ENCODE measurements at regions not wholly inside any gene's neighbourhood (a gene's known extent, or its start where the extent isn't known, plus 50 kb on each side); places are given as distances from the start of the nearest gene placed in this dataset.

DNA sequence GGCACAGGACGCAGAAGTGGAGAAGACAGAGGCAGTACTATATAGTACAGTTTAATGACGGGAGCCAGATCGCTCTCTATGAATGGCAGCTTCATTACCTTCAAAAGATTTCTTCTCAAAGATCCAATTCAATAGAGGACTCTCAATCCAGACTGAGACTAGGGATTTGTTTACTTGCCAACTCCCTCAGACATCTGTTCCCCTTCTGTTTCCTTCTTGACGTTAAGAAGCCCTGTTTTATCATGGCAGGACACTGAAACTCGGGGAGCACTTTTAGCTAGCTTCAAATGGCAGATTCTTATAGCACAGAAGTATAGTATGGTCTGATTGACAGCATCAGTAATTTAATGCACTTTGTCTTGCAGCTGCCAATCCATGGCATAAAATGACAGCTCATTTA lies 747.3 kb upstream of the C9orf72 start:
- Histone ChIP-seq H3F3A (ENCODE audit: insufficient read depth, low read length) (no peaks in the 10 kb centered on the region), H3K4me2 (ENCODE audit: low read length) (no peak overlapping the region), H4K20me1 (ENCODE audit: insufficient read depth, low read length) (no peaks in the 10 kb centered on the region), H3K4me3 (ENCODE audit: low read depth, low read length, poor library complexity, severe bottlenecking) (no peak overlapping the region), H3K9me2 (ENCODE audit: low read depth, low read length) (no peaks in the 10 kb centered on the region), H3K36me3 (ENCODE audit: insufficient read depth, low read length) (no peaks in the 10 kb centered on the region), H3K79me2 (ENCODE audit: insufficient read depth, low read length) (no peaks in the 10 kb centered on the region), H2AFZ (ENCODE audit: low read length) (no peak overlapping the region), H3K4me1 (ENCODE audit: insufficient read depth, low read length, severe bottlenecking) (no peaks in the 10 kb centered on the region), H3K9ac (ENCODE audit: low read length) (no peak overlapping the region), H3K27ac (ENCODE audit: low read depth, low read length, poor library complexity, severe bottlenecking) (no peak overlapping the region), H3K9me3 (ENCODE audit: low read length) (no peaks in the 10 kb centered on the region), H3K27me3 (ENCODE audit: insufficient read depth, low read length) (no peaks in the 10 kb centered on the region)
- TF ChIP-seq, protein P1, sequence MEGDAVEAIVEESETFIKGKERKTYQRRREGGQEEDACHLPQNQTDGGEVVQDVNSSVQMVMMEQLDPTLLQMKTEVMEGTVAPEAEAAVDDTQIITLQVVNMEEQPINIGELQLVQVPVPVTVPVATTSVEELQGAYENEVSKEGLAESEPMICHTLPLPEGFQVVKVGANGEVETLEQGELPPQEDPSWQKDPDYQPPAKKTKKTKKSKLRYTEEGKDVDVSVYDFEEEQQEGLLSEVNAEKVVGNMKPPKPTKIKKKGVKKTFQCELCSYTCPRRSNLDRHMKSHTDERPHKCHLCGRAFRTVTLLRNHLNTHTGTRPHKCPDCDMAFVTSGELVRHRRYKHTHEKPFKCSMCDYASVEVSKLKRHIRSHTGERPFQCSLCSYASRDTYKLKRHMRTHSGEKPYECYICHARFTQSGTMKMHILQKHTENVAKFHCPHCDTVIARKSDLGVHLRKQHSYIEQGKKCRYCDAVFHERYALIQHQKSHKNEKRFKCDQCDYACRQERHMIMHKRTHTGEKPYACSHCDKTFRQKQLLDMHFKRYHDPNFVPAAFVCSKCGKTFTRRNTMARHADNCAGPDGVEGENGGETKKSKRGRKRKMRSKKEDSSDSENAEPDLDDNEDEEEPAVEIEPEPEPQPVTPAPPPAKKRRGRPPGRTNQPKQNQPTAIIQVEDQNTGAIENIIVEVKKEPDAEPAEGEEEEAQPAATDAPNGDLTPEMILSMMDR (IDR thresholded peaks at IDR 0.05; ENCODE audit: low read length): no peak
- no peak for TF ChIP-seq EZH2 (IDR thresholded peaks at IDR 0.05; ENCODE audit: borderline replicate concordance, low read length)

DNA sequence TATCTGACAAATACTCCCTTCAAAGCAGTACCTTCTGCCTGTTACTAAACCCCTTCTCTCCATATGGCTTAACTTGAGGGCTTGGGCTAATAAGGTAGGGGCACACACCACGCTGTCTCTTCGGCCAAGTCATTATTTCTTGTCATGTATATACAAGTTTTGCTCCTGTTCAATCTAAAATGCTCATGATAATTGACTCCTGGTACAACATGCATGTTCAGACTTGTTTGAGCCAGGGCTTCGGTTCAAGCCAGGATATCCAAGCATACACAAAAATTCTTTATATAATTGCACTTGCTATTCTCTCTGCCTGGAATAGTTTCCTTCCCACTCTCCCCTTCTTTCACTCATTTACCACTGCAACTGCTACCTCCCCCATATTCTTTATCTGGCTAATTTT lies 756.0 kb upstream of the C9orf72 start:
- H3K4me1 ChIP-seq (ENCODE audit: insufficient read depth, low read length, severe bottlenecking): no peaks in the 10 kb centered on the region
- H3K79me2 ChIP-seq (ENCODE audit: insufficient read depth, low read length): no peaks in the 10 kb centered on the region
- no peak overlapping the region for H3K4me3 ChIP-seq (ENCODE audit: low read depth, low read length, poor library complexity, severe bottlenecking)
- no peak overlapping the region for H3K9ac ChIP-seq (ENCODE audit: low read length)
- no peaks in the 10 kb centered on the region for H4K20me1 ChIP-seq (ENCODE audit: insufficient read depth, low read length)
- H3K27me3 ChIP-seq (ENCODE audit: insufficient read depth, low read length): no peaks in the 10 kb centered on the region
- TF ChIP-seq, protein P1 (IDR thresholded peaks at IDR 0.05; ENCODE audit: low read length): no peak
- no peak for TF ChIP-seq EZH2 (IDR thresholded peaks at IDR 0.05; ENCODE audit: borderline replicate concordance, low read length)
- H2AFZ ChIP-seq (ENCODE audit: low read length): no peak overlapping the region
- H3K4me2 ChIP-seq (ENCODE audit: low read length): no peak overlapping the region
- no peaks in the 10 kb centered on the region for H3K9me2 ChIP-seq (ENCODE audit: low read depth, low read length)
- H3K9me3 ChIP-seq (ENCODE audit: low read length): no peaks in the 10 kb centered on the region
- H3K27ac ChIP-seq (ENCODE audit: low read depth, low read length, poor library complexity, severe bottlenecking): no peak overlapping the region
- no peaks in the 10 kb centered on the region for H3F3A ChIP-seq (ENCODE audit: insufficient read depth, low read length)
- H3K36me3 ChIP-seq (ENCODE audit: insufficient read depth, low read length): no peaks in the 10 kb centered on the region

DNA sequence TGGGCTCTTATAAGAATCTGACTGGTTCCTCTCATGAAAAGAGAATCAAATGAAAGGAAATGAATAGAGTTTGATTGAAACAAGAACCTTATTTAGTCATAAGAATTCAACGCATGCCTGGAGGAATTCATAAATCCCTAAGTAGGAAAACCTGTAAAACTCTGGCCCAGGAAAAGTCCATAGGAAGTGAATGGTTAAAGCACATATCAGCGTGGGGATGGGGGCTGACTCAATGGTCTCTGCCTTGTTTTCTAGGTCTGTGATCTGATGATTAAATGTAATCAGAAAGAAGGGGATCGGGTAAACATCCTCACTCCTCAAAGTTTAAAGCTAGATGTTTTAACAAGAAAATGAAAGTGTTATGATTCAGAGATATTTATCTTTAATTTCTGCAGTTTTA lies 759.4 kb upstream of the C9orf72 start:
- no peaks in the 10 kb centered on the region for H3K4me1 ChIP-seq (ENCODE audit: insufficient read depth, low read length, severe bottlenecking)
- no peaks in the 10 kb centered on the region for H3K9me2 ChIP-seq (ENCODE audit: low read depth, low read length)
- no peak overlapping the region for H3K27ac ChIP-seq (ENCODE audit: low read depth, low read length, poor library complexity, severe bottlenecking)
- H4K20me1 ChIP-seq (ENCODE audit: insufficient read depth, low read length): no peaks in the 10 kb centered on the region
- no peak overlapping the region for H3K4me3 ChIP-seq (ENCODE audit: low read depth, low read length, poor library complexity, severe bottlenecking)
- H3K27me3 ChIP-seq (ENCODE audit: insufficient read depth, low read length): no peaks in the 10 kb centered on the region
- H2AFZ ChIP-seq (ENCODE audit: low read length): no peak overlapping the region
- H3F3A ChIP-seq (ENCODE audit: insufficient read depth, low read length): no peaks in the 10 kb centered on the region
- no peak overlapping the region for H3K9ac ChIP-seq (ENCODE audit: low read length)
- H3K9me3 ChIP-seq (ENCODE audit: low read length): no peaks in the 10 kb centered on the region
- no peaks in the 10 kb centered on the region for H3K79me2 ChIP-seq (ENCODE audit: insufficient read depth, low read length)
- H3K36me3 ChIP-seq (ENCODE audit: insufficient read depth, low read length): no peaks in the 10 kb centered on the region
- H3K4me2 ChIP-seq (ENCODE audit: low read length): no peak overlapping the region
- no peak for TF ChIP-seq EZH2 (IDR thresholded peaks at IDR 0.05; ENCODE audit: borderline replicate concordance, low read length)
- TF ChIP-seq, protein P1 (IDR thresholded peaks at IDR 0.05; ENCODE audit: low read length): no peak
